Fibroblast of pulmonary artery (primary cell): ENCODE measurements at regions not wholly inside any gene's neighbourhood (a gene's known extent, or its start where the extent isn't known, plus 50 kb on each side); places are given as distances from the start of the nearest gene placed in this dataset.

Source experiments
- DNase-seq: peaks from one replicate; pipeline ENCODE4 v3.0.0-alpha.2; 2010; ENCODE audit warnings: low read depth
- H3K4me3 ChIP-seq: replicated peaks from 2 replicates; pipeline ENCODE4 v1.5.1; 2011; ENCODE audit warnings: low read depth, mild to moderate bottlenecking, control low read depth, low read length, moderate library complexity
- TF ChIP-seq, protein P1 (sequence below): IDR thresholded peaks from 2 replicates; pipeline ENCODE4 v1.5.1; 2011; ENCODE audit warnings: mild to moderate bottlenecking, control low read depth, low read length, inconsistent platforms; ENCODE audit errors: missing control alignments

DNA sequence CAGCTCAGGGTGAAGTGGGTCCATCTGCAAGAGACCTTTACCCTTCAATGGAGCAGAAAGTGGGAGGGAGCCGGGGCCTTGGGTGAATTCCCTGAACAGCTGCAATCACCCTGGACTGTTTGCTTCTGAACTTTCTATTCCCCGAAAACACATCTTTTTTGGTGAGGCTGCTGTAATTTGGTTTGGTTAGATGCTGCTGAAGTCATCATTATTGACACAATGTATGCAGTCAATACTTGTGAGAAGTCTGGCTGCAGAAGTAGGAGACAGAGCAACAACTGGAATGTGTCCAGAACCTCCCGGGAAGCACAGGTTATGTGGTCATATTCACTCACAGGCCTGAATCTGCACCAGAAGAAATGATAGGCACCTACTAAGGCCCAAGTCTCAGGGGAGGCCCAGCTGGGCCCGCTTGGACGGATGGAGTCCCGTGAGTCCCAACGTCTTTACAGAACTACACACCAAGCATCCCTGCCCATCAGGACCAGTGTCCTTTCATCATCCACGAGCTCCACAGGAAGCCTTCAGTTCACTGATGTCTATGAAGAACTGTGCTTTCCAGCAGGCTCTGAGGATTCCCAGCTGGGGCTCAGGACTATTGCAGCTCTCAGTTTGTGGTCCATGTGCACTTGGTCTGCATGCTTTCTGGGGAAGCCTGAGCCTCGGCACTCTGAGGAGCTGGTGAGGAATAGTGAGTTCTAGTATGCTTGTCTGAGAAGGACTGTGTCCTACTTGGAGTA lies 177.6 kb downstream of the THBS2 start:
- DNase-seq: peak; percentile 39
- TF ChIP-seq, protein P1, sequence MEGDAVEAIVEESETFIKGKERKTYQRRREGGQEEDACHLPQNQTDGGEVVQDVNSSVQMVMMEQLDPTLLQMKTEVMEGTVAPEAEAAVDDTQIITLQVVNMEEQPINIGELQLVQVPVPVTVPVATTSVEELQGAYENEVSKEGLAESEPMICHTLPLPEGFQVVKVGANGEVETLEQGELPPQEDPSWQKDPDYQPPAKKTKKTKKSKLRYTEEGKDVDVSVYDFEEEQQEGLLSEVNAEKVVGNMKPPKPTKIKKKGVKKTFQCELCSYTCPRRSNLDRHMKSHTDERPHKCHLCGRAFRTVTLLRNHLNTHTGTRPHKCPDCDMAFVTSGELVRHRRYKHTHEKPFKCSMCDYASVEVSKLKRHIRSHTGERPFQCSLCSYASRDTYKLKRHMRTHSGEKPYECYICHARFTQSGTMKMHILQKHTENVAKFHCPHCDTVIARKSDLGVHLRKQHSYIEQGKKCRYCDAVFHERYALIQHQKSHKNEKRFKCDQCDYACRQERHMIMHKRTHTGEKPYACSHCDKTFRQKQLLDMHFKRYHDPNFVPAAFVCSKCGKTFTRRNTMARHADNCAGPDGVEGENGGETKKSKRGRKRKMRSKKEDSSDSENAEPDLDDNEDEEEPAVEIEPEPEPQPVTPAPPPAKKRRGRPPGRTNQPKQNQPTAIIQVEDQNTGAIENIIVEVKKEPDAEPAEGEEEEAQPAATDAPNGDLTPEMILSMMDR: no peak
- no peak overlapping the region for H3K4me3 ChIP-seq

DNA sequence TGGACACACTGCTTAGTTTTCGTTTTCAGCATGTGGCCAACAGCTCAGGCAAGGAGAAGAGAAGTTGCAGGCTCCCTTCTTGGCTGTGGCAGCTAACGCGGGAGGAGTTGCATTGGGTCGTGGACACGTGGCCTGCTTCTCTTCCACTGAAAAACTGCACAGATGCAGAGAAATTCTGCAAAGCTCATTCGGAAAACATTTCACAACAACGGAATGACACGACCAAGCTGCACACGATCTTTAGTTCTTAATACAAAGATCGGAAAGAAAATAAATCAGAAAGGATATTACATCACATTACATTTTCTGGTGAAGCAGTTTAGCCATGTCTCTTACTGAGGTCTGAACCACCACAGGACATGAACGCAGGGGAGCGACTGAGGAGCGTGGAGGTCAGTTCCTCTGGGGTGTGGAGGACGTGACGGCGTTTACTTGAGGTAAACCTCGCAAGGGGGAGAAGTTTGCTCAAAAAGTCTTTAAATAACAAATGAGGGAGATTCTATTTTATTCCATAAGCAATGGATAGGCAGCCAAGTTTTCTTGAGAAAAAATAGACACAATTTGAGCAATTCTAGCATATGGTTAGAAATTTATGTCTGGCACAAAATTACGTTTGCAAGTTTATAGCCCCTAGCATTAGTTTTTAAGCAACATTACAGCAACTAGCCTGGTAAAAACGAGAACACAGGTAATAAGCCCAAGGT lies 178.3 kb downstream of the THBS2 start:
- TF ChIP-seq, protein P1: no peak
- H3K4me3 ChIP-seq: no peak overlapping the region
- DNase-seq: peak; percentile 98

DNA sequence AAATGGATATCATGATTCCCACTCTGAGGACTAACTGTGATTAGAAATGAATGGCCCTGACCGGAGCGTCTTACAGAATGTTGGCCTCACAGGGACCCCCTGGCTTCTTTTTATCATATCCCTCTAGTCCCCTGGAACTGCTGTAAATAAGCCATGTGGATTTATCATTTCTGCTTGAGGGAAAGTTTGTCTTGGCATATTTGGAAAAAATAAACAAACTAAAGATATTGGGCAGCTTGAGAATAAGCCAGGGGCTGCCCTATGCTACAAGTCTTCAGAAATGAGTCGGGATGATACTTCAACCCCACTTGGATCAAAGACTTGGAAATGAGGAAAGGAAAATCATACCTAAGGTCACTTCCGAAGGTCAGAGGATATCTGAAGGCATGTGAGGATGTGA lies 179.1 kb downstream of the THBS2 start:
- TF ChIP-seq, protein P1: no peak
- DNase-seq: peak; percentile 29
- no peak overlapping the region for H3K4me3 ChIP-seq

DNA sequence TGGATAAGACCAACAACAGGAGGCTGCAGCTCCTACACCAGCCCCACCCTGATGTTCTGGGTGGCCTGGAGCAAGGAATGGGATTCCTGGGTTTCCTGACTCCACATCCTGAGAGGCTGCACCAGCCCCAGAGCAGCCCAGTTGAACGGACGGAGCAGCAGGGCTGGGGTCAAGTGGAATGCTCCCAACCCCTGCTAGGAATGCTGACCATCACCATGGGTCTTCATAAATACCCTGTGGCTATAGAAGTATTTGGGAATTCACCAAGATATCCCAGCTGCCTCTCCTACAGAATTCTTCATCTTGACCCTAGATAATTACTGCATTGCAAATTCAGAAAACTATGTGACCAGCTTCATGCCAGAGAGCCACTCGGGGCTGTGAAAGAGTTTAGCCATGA lies 180.3 kb downstream of the THBS2 start:
- DNase-seq: peak; percentile 79
- H3K4me3 ChIP-seq: no peak overlapping the region
- TF ChIP-seq, protein P1: no peak

DNA sequence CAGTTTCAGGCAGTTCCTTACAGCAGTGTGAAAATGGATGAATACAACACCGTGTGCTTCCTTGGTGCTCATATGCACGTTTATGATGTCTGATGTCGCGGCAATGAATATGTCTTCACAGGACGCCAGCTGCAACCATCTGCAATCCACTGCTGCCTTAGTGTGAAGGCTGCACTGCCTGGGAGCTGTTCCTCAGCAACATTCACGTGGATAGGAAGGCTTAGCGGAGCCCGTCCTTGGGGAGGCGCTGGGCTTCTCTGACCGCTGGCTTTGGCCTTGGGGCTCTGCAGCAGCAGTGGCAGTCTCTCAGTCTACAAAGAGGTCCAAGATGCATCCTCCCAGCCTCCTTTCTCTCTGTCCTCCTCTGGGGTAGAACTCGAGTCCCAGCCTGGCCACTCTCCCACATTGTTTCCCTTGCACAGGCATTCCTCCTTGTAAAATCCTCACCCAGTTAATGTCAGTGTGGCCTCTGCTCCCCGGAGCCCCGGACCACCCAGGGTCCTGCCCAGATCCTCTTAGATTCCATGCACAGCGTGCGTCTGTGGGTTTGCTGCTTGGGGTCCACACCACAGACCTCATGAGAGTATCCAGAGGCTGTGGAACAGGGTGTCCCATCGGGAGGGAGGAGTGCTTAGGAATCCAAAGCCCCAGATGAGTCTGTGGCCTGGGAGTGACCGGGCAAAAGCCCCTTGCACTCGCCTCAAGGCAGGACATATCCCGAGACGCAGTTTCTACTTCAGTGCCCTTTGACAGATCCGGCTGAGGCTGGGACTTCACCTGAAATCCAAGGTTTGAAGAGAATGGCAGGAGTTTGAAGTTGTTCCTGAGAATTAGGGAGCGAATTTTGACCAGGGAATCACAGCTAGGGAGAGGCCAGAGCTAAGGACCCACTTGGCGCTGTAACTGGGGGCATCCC lies 181.3 kb downstream of the THBS2 start:
- TF ChIP-seq, protein P1: no peak
- H3K4me3 ChIP-seq: no peak overlapping the region
- no peak for DNase-seq

DNA sequence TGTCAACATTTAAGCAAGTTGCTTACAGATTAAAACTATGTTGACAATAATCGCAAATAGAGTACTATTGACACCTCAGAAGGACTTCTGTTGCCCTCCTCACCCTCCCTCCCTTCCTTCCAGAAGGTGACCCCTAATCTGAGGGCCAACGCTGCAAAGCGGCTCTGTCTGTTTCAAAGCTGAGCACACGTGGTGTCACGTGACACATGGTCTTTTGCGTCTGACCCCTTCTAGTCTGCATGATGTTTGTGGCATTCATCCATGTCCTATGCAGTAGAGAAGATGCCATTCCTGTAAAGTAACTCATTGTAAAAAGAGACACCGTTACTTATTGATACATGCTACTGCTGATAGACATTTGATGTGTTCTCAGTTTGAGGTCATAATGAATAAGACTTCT lies 182.3 kb downstream of the THBS2 start:
- no peak overlapping the region for H3K4me3 ChIP-seq
- TF ChIP-seq, protein P1: no peak
- DNase-seq: no peak
